Endothelial cell of umbilical vein (primary cell): ENCODE measurements at regions not wholly inside any gene's neighbourhood (a gene's known extent, or its start where the extent isn't known, plus 50 kb on each side); places are given as distances from the start of the nearest gene placed in this dataset.

Source experiments
- BruUV-seq: library from RNA; stranded (reverse); fragments of 400-500 nt; replicated peaks from 2 replicates; lab custom pipeline; 2021; lab: Mats Ljungman, UMichigan
- CTCF ChIA-PET: fragments of 300-600, 350-600 bp; sonication (Branson Sonifier 250); formaldehyde crosslinking; loops from one replicate; lab custom pipeline; 2021; ENCODE audit warnings: antibody characterized with exemption, inconsistent platforms; lab: Charles Lee
- POLR2A ChIA-PET: fragments of 300-600, 350-600 bp; sonication (Branson Sonifier 250); formaldehyde crosslinking; loops from one replicate; lab custom pipeline; 2021; ENCODE audit warnings: antibody characterized with exemption, inconsistent platforms; lab: Charles Lee
- DNase-seq: peaks from one replicate; pipeline ENCODE4 v3.0.0-alpha.2; 2011; ENCODE audit warnings: low read depth, low spot score
- FAIRE-seq: peaks from 2 replicates; lab custom pipeline; 2011; peaks lifted over from hg19 to GRCh38; lab: Jason Lieb, UNC
- H2AFZ ChIP-seq: 2 replicates; pipeline ENCODE4 v1.6.0; 2012; ENCODE audit warnings: low read depth, low read length, control low read depth, inconsistent platforms
- H3K27ac ChIP-seq: 2 replicates; pipeline ENCODE4 v1.5.1; 2011; ENCODE audit warnings: low read depth, mild to moderate bottlenecking, control low read depth, low read length, moderate library complexity; ENCODE audit not compliant: insufficient read depth
- H3K27me3 ChIP-seq, 2 experiments: 2 replicates each; pipeline versions ENCODE4 v1.6.0 to v1.6.1; 2011; ENCODE audit warnings: low read length in 2 of 2, mixed read lengths in 1 of 2; ENCODE audit not compliant: control insufficient read depth in 2 of 2, insufficient read depth in 2 of 2
- H3K36me3 ChIP-seq, 2 experiments: 2 replicates in 1 of 2; 3 replicates in 1 of 2; pipeline ENCODE4 v1.5.1; 2011; ENCODE audit warnings: low read length in 2 of 2, mild to moderate bottlenecking in 1 of 2, moderate library complexity in 1 of 2; ENCODE audit not compliant: control insufficient read depth in 2 of 2, insufficient read depth in 2 of 2; ENCODE audit errors: extremely low read depth in 1 of 2
- H3K4me1 ChIP-seq: 3 replicates; pipeline ENCODE4 v1.5.1; 2011; ENCODE audit warnings: mild to moderate bottlenecking, low read length; ENCODE audit not compliant: control insufficient read depth, insufficient read depth; ENCODE audit errors: extremely low read depth
- H3K4me2 ChIP-seq: 2 replicates; pipeline ENCODE4 v1.6.1; 2011; ENCODE audit warnings: low read length, control low read depth, mixed read lengths; ENCODE audit not compliant: insufficient read depth
- H3K4me3 ChIP-seq, 3 experiments: fragments of 200-600 bp in 1 of 3; sonication (generic), shearing (Covaris generic) in 1 of 3; replicated peaks in 1 of 3; 2 replicates each; pipeline ENCODE4 v1.5.1; 2011 to 2016; ENCODE audit warnings: control low read depth in 3 of 3, low read length in 3 of 3, mild to moderate bottlenecking in 2 of 3, inconsistent platforms in 1 of 3, low read depth in 1 of 3, moderate library complexity in 1 of 3; ENCODE audit not compliant: insufficient read depth in 1 of 3
- H3K79me2 ChIP-seq: 2 replicates; pipeline ENCODE4 v1.6.0; 2012; ENCODE audit warnings: low read length, inconsistent platforms; ENCODE audit not compliant: control insufficient read depth, insufficient read depth
- H3K9ac ChIP-seq: replicated peaks from 2 replicates; pipeline ENCODE3; 2011; ENCODE audit warnings: low read length, control low read depth; ENCODE audit not compliant: insufficient read depth; ENCODE audit errors: extremely low read depth
- H3K9me1 ChIP-seq: replicated peaks from 3 replicates; pipeline ENCODE4 v1.6.0; 2011; ENCODE audit warnings: mild to moderate bottlenecking, low read length; ENCODE audit not compliant: control insufficient read depth, insufficient read depth; ENCODE audit errors: extremely low read depth
- H3K9me3 ChIP-seq: replicated peaks from 2 replicates; pipeline ENCODE4 v1.5.1; 2012; ENCODE audit warnings: low read length, inconsistent platforms; ENCODE audit not compliant: control insufficient read depth, insufficient read depth
- H4K20me1 ChIP-seq: replicated peaks from 2 replicates; pipeline ENCODE3; 2011; ENCODE audit warnings: mild to moderate bottlenecking, low read length; ENCODE audit not compliant: control insufficient read depth, insufficient read depth; ENCODE audit errors: extremely low read depth
- EZH2 ChIP-seq: IDR thresholded peaks from 2 replicates; pipeline ENCODE4 v1.6.1; 2012; ENCODE audit warnings: borderline replicate concordance, low read depth, mild to moderate bottlenecking, moderate library complexity, low read length, inconsistent platforms; ENCODE audit not compliant: severe bottlenecking
- FOS ChIP-seq: IDR thresholded peaks from 2 replicates; pipeline ENCODE4 v1.6.1; 2011; ENCODE audit warnings: mild to moderate bottlenecking, low read length, moderate library complexity, borderline replicate concordance; ENCODE audit not compliant: insufficient read depth
- GATA2 ChIP-seq: IDR thresholded peaks from 2 replicates; pipeline ENCODE4 v1.7.0; 2011; ENCODE audit warnings: low read depth, mild to moderate bottlenecking, moderate library complexity, mixed read lengths, low read length; ENCODE audit not compliant: insufficient read length, insufficient read depth
- JUN ChIP-seq: IDR thresholded peaks from 2 replicates; pipeline ENCODE4 v1.6.1; 2011; ENCODE audit warnings: borderline replicate concordance, low read depth; ENCODE audit not compliant: insufficient read length, insufficient read depth
- MYC ChIP-seq: IDR thresholded peaks from one replicate; pipeline ENCODE4 v1.6.1; 2011; ENCODE audit warnings: mild to moderate bottlenecking, low read depth, low read length
- POLR2A ChIP-seq: IDR thresholded peaks from 2 replicates; pipeline ENCODE4 v1.6.1; 2012; ENCODE audit warnings: low read depth, mild to moderate bottlenecking, control low read depth, low read length
- POLR2AphosphoS5 ChIP-seq: IDR thresholded peaks from 2 replicates; pipeline ENCODE4 v1.6.1; 2012; ENCODE audit warnings: low read depth, mild to moderate bottlenecking, control low read depth, low read length, moderate library complexity; ENCODE audit not compliant: insufficient read depth
- dilution Hi-C: fragments of 300-500 bp; cut with MboI; formaldehyde crosslinking; loops from one replicate; pipeline ENCODE4 v1.15.0; 2019; ENCODE audit warnings: low sequenced_read_pairs; ENCODE audit not compliant: extremely low pct_ligation_motif_present
- intact Hi-C: fragments of 100-400 bp; cut with micrococcal nuclease; formaldehyde crosslinking; loops from one replicate; pipeline ENCODE4 v1.10.0; 2022
- TF ChIP-seq, protein P1 (sequence below): IDR thresholded peaks from 2 replicates; pipeline ENCODE4 v1.6.1; 2011; ENCODE audit not compliant: insufficient read depth, insufficient read length
- TF ChIP-seq, protein P2 (sequence below), 2 donors: IDR thresholded peaks; 1 replicate in 1 of 2; 2 replicates in 1 of 2; pipeline ENCODE4 v1.5.1; 2011; ENCODE audit warnings: low read length in 2 of 2, mild to moderate bottlenecking in 2 of 2, moderate library complexity in 2 of 2, control low read depth in 1 of 2, inconsistent platforms in 1 of 2, low read depth in 1 of 2; ENCODE audit not compliant: insufficient read depth in 1 of 2; ENCODE audit errors: extremely low read depth in 1 of 2

DNA sequence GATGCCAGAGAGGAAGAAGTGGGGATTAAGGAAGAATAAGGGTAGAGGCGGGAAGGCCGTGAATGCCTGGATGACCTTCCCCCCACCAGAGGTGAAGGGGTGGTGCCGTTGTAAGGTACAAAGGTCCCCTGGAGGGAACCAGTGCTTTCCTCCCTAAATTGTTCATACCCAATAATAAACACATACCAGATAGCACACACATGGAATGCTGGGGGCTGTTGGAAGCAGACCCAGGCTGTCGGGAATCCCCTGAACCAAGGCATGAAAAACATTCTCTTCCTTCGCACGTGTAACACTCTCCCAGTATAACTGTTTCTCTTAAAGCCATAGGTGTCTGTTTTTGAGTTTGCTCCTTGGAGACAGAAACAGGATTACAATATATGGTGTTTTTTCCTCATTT lies 107.1 kb upstream of the CTAGE1 start:
- no peak for DNase-seq
- dilution Hi-C loops, result no loop called here
- no peak overlapping the region for H3K4me3 ChIP-seq
- H4K20me1 ChIP-seq, result no peaks in the 10 kb centered on the region
- POLR2A ChIA-PET, result no interaction called here
- no peak overlapping the region for H3K9ac ChIP-seq
- no peak overlapping the region for H3K27ac ChIP-seq
- no TSS peak for BruUV-seq
- H3K27me3 ChIP-seq, result no peaks in the 10 kb centered on the region
- H2AFZ ChIP-seq, result no peak overlapping the region
- no peaks in the 10 kb centered on the region for H3K4me1 ChIP-seq
- no peaks in the 10 kb centered on the region for H3K36me3 ChIP-seq
- no peak overlapping the region for H3K4me2 ChIP-seq
- FAIRE-seq, result no peak
- no peaks in the 10 kb centered on the region for H3K9me3 ChIP-seq
- no peaks in the 10 kb centered on the region for H3K79me2 ChIP-seq
- intact Hi-C loops, result no loop called here
- no peaks in the 10 kb centered on the region for H3K9me1 ChIP-seq
- CTCF ChIA-PET, result interaction anchor here (0.6 to 1.7 kb wide), 2 partner anchors 25 to 312 kb away, joined by 3 to 4 read pairs; no protein-coding TSS in a partner anchor
- TF ChIP-seq, protein P1, sequence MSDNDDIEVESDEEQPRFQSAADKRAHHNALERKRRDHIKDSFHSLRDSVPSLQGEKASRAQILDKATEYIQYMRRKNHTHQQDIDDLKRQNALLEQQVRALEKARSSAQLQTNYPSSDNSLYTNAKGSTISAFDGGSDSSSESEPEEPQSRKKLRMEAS, result no peak
- TF ChIP-seq POLR2A, result no peak
- TF ChIP-seq JUN, result no peak
- TF ChIP-seq POLR2AphosphoS5, result no peak
- no peak for TF ChIP-seq EZH2
- no peak for TF ChIP-seq GATA2
- TF ChIP-seq, protein P2, sequence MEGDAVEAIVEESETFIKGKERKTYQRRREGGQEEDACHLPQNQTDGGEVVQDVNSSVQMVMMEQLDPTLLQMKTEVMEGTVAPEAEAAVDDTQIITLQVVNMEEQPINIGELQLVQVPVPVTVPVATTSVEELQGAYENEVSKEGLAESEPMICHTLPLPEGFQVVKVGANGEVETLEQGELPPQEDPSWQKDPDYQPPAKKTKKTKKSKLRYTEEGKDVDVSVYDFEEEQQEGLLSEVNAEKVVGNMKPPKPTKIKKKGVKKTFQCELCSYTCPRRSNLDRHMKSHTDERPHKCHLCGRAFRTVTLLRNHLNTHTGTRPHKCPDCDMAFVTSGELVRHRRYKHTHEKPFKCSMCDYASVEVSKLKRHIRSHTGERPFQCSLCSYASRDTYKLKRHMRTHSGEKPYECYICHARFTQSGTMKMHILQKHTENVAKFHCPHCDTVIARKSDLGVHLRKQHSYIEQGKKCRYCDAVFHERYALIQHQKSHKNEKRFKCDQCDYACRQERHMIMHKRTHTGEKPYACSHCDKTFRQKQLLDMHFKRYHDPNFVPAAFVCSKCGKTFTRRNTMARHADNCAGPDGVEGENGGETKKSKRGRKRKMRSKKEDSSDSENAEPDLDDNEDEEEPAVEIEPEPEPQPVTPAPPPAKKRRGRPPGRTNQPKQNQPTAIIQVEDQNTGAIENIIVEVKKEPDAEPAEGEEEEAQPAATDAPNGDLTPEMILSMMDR (IDR thresholded peaks at IDR 0.05; ENCODE audit: extremely low read depth in 1 of 2, insufficient read depth in 1 of 2, low read depth in 1 of 2, low read length in 2 of 2), result no peak
- no peak for TF ChIP-seq FOS
- TF ChIP-seq MYC, result no peak
